GM06990 (cell line): ENCODE measurements at regions not wholly inside any gene's neighbourhood (a gene's known extent, or its start where the extent isn't known, plus 50 kb on each side); places are given as distances from the start of the nearest gene placed in this dataset.

Experiments used
- DNase-seq: peaks from one replicate; pipeline ENCODE4 v3.0.0-alpha.2; 2011; ENCODE audit not compliant: insufficient read length; ENCODE audit errors: extremely low read depth
- H3K27me3 ChIP-seq: replicated peaks from 2 replicates; pipeline ENCODE4 v1.6.0; 2011; ENCODE audit warnings: low read length; ENCODE audit not compliant: control insufficient read depth, insufficient read depth
- H3K36me3 ChIP-seq: 2 replicates; pipeline ENCODE4 v1.5.1; 2011; ENCODE audit warnings: low read length; ENCODE audit not compliant: control insufficient read depth, insufficient read depth
- H3K4me3 ChIP-seq: replicated peaks from 2 replicates; pipeline ENCODE4 v1.5.1; 2011; ENCODE audit warnings: low read depth, mild to moderate bottlenecking, control low read depth, low read length
- CTCF ChIP-seq: IDR thresholded peaks from 2 replicates; pipeline ENCODE4 v1.5.1; 2011; ENCODE audit warnings: low read length, control low read depth, mild to moderate bottlenecking, inconsistent platforms; ENCODE audit not compliant: insufficient read depth, poor library complexity, severe bottlenecking

DNA sequence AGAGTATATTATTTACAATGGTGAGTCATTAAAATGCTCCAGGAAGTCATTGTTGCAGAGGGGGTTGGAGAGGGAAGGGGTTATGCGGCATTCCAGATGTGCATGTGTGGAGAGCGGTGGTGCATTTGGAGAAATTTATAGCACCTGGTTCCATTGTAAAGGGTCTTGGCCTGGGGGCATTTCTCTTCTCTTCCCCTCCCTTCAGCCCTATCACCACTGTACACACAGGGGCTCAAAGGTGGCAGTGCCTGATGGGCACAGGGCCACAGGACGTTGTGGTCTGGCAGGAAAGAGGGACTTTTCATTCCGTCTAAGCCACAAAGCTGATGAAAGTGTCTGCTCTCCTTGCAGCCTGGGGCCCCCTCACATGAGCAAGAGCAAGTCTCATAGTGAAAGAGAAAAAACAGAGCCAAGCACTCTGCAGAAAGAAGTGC, 442.4 kb upstream of the ZNF462 start:
- no peak overlapping the region for H3K4me3 ChIP-seq
- H3K36me3 ChIP-seq, result no peaks in the 10 kb centered on the region
- no peaks in the 10 kb centered on the region for H3K27me3 ChIP-seq
- DNase-seq, result peak; percentile 62
- no peak for TF ChIP-seq CTCF

DNA sequence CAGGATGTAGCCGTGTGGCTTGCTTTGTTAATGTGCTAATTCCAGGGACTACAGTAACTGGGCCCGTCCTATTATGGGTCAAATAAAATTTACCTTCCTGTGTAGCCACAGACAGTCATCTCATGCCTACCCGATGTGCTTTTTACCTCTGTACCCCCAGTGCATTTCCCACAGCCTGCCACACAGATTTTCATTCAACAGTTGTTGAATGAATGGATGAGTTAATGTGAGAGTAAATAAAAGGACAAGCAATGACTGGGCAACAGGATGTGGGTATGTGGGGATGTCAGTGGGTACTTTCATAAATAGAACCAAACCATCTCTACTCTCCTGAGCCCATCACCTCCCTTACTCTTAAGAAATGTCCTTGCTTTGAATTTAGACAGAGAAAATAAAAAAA, 441.2 kb upstream of the ZNF462 start:
- DNase-seq, result peak; percentile 80

DNA sequence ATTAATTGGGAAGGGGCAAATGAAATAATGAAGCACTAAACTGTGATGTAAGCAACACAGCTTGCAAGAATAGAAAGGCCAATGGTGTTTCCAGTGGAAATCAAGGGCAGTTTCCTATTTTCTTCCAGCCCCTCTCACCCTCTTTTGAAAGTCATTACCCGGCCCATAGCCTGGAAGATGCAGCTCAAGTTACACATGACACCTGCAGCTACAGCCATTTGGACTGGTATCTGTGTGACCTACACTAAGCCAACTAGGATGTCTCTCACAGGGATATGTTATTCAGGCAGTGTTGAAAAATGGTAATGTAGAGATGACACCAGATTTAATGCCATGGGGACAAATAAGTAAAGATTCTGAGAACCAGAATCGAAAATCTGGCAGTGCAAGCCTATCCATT, 439.4 kb upstream of the ZNF462 start:
- no peak for TF ChIP-seq CTCF
- Histone ChIP-seq H3K36me3 (no peaks in the 10 kb centered on the region), H3K27me3 (no peaks in the 10 kb centered on the region), H3K4me3 (no peak overlapping the region)
- DNase-seq, result no peak

More for the DNA sequence above, 441.2 kb upstream of the ZNF462 start:
- no peaks in the 10 kb centered on the region for H3K36me3 ChIP-seq
- no peaks in the 10 kb centered on the region for H3K27me3 ChIP-seq
- no peak overlapping the region for H3K4me3 ChIP-seq
- no peak for TF ChIP-seq CTCF

GRCh38 chr9:106432631-106433030, 430.3 kb upstream of the ZNF462 start:
- no peak for TF ChIP-seq CTCF
- Histone ChIP-seq H3K27me3 (no peaks in the 10 kb centered on the region), H3K36me3 (no peaks in the 10 kb centered on the region), H3K4me3 (no peak overlapping the region)
- no peak for DNase-seq

GRCh38 chr9:106438928-106439327, 424.0 kb upstream of the ZNF462 start:
- no peak overlapping the region for H3K4me3 ChIP-seq
- H3K27me3 ChIP-seq, result no peaks in the 10 kb centered on the region
- no peaks in the 10 kb centered on the region for H3K36me3 ChIP-seq
- no peak for TF ChIP-seq CTCF
- no peak for DNase-seq

DNA sequence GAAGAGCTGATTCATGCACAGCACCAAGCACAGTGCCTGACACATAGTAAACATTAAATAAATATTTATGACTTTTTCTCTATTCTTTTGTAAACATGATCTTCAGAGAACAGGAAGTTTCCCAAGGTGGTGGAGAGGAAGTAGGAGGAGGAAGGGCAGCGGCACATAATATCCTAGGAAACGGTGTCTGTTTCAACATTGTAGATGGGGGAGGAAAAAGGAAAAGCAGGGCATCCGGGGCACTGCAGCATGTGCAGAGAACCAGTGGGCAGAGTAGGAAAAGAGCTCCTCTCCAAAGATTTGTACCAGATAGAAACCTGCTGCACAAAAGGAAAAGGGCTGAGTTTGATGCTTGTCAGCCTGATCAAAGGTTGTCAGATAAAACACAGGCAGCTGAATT, 421.7 kb upstream of the ZNF462 start:
- Histone ChIP-seq H3K4me3 (no peak overlapping the region), H3K36me3 (no peaks in the 10 kb centered on the region), H3K27me3 (no peaks in the 10 kb centered on the region)
- DNase-seq, result no peak
- TF ChIP-seq CTCF, result no peak
